ENCODE measurements at regions not wholly inside any gene's neighbourhood (a gene's known extent, or its start where the extent isn't known, plus 50 kb on each side); places are given as distances from the start of the nearest gene placed in this dataset.
"Not testable (repeated sequence)": the region's sequence is repeated elsewhere in the genome, so short reads cannot be mapped to it uniquely, and the experiment has no call there.

GRCh38 chr5:173423452-173424117, 95.4 kb upstream of the STC2 start:
- no peak for DNase-seq (ENCODE audit: low spot score)

- DNase-seq (ENCODE audit: low spot score): no peak
These were observed 91.9 kb upstream of the STC2 start for GRCh38 chr5:173420108-173420507.

DNA sequence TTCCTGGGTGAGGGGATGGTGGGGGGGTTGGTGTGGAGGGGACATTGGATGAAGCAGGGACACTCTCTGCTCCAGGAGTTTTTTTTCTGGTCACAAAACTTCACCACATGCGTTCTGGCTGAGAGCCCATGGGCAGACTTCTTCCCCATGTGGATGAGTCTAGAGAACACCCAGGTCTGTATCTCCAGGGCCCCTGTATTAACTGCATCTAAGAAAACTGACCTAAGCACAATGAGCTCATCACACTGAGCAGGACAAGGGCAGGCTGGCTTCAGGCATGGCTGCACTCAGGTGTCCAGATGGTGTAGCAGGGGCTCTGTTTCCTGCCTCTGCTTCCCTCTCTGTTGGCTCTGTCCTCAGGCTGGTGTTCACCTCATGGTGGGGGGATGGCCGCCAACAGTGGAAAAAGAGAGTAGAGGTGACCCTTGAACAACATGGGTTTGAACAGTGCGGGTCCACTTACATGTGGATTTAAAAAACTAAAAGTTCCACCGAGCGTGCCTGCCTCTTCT, 85.3 kb upstream of the STC2 start:
- no peak for DNase-seq (ENCODE audit: low spot score)

GRCh38 chr5:173412566-173412965, 84.4 kb upstream of the STC2 start:
- no peak for DNase-seq (ENCODE audit: low spot score)

- DNase-seq (ENCODE audit: low spot score): no peak
These were observed 83.8 kb upstream of the STC2 start for GRCh38 chr5:173411791-173412555.

DNA sequence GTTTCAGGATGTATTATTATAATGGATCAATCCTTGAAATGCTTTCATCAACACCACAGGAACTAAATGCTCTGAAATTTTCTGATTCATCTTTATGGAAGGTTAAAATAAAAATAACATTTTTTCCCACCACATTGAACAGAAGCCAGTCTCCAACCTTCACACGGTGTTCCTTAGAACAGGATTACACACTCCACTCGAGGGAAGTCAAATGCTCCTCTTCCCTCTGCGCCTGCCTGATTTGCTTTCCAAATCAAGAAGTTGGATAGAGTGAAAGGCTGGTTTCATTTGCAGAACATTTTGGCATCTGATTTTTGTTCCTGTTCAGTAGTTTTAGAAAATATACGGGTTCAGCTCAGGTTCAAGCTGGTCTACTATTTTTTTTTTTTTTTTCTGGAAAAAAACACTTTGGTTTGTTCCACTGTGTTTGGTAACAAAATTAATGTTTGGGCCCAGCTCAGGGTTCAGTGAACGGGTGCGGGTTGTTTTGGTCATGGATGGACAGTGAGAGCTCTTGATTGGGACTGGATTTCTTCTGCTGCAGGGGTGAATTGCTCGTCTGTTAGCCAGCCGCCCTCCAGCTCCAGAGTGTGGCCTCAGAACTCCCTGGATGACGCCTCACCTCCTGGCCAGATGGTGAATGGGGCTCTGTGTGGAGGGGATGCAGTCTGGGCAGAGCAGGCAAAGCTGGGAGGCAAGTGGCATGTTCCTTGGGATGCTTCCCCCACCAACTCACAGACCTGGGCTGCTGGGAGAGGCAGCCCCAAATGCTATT, 82.4 kb upstream of the STC2 start:
- DNase-seq (ENCODE audit: low spot score): no peak

DNA sequence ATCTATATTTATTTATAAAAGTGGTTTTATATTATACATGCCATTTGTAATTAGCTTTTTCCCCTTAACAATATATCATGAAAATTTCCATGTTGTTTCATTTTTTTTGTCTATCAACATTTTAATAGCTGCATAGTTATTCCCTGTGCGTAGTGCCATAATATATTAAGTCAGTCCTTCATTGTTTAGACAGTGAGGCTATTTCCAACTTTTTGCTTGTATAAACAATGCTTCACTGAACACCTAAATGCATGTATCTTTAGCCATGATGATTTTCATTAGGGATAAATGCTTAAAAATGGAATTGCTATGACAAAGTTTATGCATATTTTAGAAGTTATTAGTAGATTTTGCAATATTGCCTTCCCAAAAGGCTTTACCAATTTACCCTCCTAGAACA, 80.7 kb upstream of the STC2 start:
- no peak for DNase-seq (ENCODE audit: low spot score)

DNA sequence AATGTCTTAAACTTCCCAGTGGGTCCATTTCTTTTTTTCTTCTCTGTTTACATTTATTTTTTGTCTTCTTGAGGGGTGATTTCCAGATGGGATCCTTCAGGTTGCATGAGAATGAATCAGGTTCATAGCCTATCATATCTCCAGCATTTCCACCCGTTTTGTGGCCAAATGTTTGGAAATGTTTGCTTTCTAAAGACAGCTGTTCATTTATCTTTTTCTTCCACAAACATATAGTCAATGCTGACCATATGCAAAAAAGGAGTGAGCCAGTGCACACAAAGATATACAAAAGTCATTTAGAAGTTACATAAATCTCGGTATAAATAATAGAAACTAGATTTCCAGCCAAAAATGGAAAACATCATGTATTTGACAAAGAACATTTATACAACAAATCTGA, 71.6 kb upstream of the STC2 start:
- DNase-seq (ENCODE audit: low spot score): no peak

GRCh38 chr5:173397516-173397915, 69.3 kb upstream of the STC2 start:
- DNase-seq (ENCODE audit: low spot score): no peak

GRCh38 chr5:173396311-173396993, 68.2 kb upstream of the STC2 start:
- DNase-seq (ENCODE audit: low spot score): no peak

DNA sequence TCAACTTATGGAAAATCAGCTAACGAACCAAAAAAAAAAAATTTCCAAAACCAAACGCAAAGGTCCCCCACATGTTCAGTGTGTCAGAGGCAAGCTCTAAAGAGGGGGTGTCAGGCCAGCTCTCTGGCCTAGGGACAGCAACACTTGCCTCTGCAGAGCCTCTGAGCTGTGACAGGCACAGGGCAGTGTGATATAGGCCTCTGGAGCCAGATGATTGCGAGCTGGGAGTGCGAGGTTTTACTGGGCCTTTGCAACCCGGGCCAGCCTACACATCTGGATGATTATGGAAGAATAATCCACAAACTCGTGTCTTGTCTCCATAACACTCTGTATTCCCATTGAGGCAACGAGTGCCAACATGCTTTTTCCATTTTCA, 67.7 kb upstream of the STC2 start:
- DNase-seq (ENCODE audit: low spot score): no peak

- DNase-seq (ENCODE audit: low spot score): no peak
These were observed 67.2 kb upstream of the STC2 start for GRCh38 chr5:173395257-173395932.

- DNase-seq (ENCODE audit: low spot score): no peak
These were observed 66.5 kb upstream of the STC2 start for GRCh38 chr5:173394701-173395100.

DNA sequence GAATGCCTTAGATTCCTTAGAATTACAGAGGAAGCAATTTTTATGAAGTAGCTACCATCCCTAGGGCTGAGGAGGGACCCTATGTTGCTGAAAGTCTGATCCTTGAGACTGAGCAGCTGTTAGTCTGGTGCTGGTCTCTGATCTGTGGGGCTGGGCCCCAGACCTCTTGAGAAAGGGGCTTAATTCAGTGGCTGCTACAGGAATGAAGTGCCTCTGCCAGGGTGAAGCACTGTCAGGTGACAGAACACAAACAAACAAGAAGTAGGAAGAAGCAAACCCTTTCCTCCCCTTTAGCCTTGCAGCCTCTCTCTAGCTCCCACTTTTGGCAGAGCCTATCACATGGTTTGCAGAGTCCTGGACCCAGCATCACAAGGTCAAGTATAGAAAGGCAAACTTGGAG, 64.0 kb upstream of the STC2 start:
- DNase-seq (ENCODE audit: low spot score): no peak

DNA sequence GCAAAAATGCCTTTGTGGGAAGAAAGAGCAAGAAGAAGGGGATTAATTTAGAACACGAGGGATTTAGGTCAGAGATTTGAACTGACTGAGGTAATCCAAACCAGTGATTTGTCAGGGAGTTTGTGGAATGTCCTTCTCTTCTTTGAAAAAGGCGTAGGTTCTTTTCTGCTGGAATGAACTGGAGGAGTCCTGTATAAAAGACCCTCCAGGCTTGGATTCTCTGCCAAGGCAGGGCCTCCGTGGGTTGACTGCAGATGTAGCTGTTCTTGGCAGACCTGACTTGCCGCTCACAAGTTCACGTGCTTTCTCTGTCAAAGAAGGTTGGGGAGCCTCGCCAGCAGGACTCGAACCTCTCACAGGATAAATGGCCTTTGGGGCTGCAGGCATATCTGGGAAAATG, 62.8 kb upstream of the STC2 start:
- no peak for DNase-seq (ENCODE audit: low spot score)

DNA sequence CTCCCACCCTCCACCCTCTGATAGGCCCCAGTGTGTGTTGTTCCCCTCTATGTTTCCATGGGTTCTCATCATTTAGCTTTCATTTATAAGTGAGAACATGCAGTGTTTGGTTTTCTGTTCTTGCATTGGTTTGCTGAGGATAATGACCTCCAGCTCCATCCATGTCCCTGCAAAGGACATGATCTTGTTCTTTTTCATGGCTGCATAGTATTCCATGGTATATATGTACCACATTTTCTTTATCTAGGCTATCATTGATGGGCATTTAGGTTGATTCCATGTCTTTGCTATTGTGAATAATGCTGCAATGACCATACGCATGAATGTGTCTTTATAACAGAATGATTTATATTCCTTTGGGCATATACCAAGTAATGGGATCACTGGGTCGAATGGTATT, 59.1 kb upstream of the STC2 start:
- not testable (repeated sequence) for DNase-seq (ENCODE audit: low spot score)

DNA sequence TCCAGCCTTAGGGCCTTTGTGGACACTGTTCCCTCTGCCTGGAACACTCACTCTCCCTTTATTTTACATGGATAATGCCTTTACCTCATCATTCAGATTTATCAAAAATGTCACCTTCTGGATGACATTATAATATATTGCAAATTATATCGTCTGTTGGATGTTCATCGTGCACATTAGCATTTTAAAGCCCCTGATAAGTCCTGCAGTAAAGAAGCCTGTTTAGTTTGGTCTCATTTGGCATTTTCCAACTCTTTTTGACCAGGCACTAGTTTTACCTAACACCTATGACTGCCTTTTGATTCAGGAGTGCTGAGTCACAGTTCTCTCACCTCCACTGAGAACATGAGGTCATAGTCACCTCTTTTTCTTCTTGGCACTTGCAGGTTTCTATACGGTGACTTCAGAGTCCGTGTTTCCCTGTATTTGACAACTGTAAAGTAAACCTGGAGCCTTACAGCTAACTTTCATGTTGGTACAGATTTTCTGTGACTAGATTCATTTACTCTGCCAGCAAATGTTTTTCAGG, 57.7 kb upstream of the STC2 start:
- no peak for DNase-seq (ENCODE audit: low spot score)

DNA sequence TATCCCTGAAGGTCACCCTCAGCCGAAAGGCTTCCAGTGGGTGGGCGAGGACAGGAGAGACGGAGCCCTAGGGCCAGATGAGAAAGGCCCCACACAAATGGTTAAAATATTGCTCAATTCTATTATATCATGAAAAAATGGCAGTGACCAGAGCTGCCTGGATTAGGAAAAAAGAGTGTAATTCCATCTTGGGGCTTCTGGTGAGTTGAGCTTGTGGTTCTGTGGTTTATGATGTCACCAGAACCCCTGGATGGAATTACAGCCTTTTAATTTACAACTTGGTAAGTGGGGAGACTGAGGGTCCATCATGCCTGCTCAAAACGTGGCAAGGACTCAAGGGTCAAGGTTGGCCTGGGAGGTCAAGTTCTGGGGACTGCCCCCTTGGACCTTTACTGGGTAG, 55.5 kb upstream of the STC2 start:
- no peak for DNase-seq (ENCODE audit: low spot score)

GRCh38 chr5:173378727-173379126, 50.5 kb upstream of the STC2 start:
- DNase-seq (ENCODE audit: low spot score): no peak
